ENCODE measurements at regions not wholly inside any gene's neighbourhood (a gene's known extent, or its start where the extent isn't known, plus 50 kb on each side); places are given as distances from the start of the nearest gene placed in this dataset.
A peak's percentile ranks its signal among the peaks of the same experiment; 100 is the strongest.
"Not testable (repeated sequence)": the region's sequence is repeated elsewhere in the genome, so short reads cannot be mapped to it uniquely, and the experiment has no call there.

- DNase-seq: no peak
These were observed 256.3 kb downstream of the CD83 start for GRCh38 chr6:14373648-14374437.

GRCh38 chr6:14375930-14376329 lies 258.4 kb downstream of the CD83 start:
- DNase-seq: no peak

GRCh38 chr6:14379568-14379967 lies 262.0 kb downstream of the CD83 start:
- DNase-seq: no peak

GRCh38 chr6:14380086-14380820 lies 262.7 kb downstream of the CD83 start:
- DNase-seq: peak in 1 of 2 experiments; percentile 6

GRCh38 chr6:14380901-14381828 lies 263.6 kb downstream of the CD83 start:
- no peak for DNase-seq

GRCh38 chr6:14381829-14382677 lies 264.5 kb downstream of the CD83 start:
- DNase-seq: peak; percentile 83 to 95

GRCh38 chr6:14382678-14383236 lies 265.2 kb downstream of the CD83 start:
- DNase-seq: no peak

- DNase-seq: no peak
These were observed 266.0 kb downstream of the CD83 start for GRCh38 chr6:14383393-14384174.

- no peak for DNase-seq
These were observed 266.8 kb downstream of the CD83 start for GRCh38 chr6:14384175-14384949.

- peak in 1 of 2 experiments; percentile 28 for DNase-seq
These were observed 268.7 kb downstream of the CD83 start for GRCh38 chr6:14386263-14386662.

GRCh38 chr6:14386668-14387067 lies 269.1 kb downstream of the CD83 start:
- no peak for DNase-seq

- DNase-seq: no peak
These were observed 270.8 kb downstream of the CD83 start for GRCh38 chr6:14388371-14388770.

- not testable (repeated sequence) for DNase-seq
These were observed 272.2 kb downstream of the CD83 start for GRCh38 chr6:14389776-14390175.

- no peak for DNase-seq
These were observed 273.2 kb downstream of the CD83 start for GRCh38 chr6:14390805-14391204.

GRCh38 chr6:14393910-14394309 lies 276.3 kb downstream of the CD83 start:
- DNase-seq: no peak

GRCh38 chr6:14396392-14396791 lies 278.8 kb downstream of the CD83 start:
- DNase-seq: no peak

- no peak for DNase-seq
These were observed 279.4 kb downstream of the CD83 start for GRCh38 chr6:14396826-14397517.

- no peak for DNase-seq
These were observed 279.9 kb downstream of the CD83 start for GRCh38 chr6:14397518-14397901.

GRCh38 chr6:14398953-14399352 lies 281.4 kb downstream of the CD83 start:
- no peak for DNase-seq

- DNase-seq: no peak
These were observed 282.1 kb downstream of the CD83 start for GRCh38 chr6:14399635-14400034.

Measured in NCI-H524 (cell line).